ENCODE measurements at regions not wholly inside any gene's neighbourhood (a gene's known extent, or its start where the extent isn't known, plus 50 kb on each side); places are given as distances from the start of the nearest gene placed in this dataset.

DNA sequence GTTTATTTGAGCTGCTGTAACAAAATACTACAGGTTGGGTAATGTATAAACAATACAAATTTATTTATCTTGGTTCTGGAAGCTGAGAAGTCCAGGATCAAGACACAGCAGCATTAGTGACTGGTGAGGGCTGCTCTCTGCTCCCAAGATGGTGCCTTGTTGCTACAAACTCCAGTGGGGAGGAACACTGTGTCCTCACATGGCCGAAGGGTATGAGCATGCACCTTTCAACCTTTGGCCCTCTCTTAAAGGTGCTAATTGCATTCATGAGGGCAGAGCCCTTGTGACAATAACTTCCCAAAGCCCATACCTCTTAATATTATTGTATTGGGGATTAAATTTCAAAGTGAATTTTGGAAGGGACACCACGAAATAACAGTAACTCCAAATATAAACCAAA, 55.3 kb upstream of the ATP1B1 start:
- no peak for TF ChIP-seq POLR2A (IDR thresholded peaks at IDR 0.05)
- TF ChIP-seq, protein P1, sequence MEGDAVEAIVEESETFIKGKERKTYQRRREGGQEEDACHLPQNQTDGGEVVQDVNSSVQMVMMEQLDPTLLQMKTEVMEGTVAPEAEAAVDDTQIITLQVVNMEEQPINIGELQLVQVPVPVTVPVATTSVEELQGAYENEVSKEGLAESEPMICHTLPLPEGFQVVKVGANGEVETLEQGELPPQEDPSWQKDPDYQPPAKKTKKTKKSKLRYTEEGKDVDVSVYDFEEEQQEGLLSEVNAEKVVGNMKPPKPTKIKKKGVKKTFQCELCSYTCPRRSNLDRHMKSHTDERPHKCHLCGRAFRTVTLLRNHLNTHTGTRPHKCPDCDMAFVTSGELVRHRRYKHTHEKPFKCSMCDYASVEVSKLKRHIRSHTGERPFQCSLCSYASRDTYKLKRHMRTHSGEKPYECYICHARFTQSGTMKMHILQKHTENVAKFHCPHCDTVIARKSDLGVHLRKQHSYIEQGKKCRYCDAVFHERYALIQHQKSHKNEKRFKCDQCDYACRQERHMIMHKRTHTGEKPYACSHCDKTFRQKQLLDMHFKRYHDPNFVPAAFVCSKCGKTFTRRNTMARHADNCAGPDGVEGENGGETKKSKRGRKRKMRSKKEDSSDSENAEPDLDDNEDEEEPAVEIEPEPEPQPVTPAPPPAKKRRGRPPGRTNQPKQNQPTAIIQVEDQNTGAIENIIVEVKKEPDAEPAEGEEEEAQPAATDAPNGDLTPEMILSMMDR (IDR thresholded peaks at IDR 0.05) = no peak
